ENCODE measurements at regions not wholly inside any gene's neighbourhood (a gene's known extent, or its start where the extent isn't known, plus 50 kb on each side); places are given as distances from the start of the nearest gene placed in this dataset.
A peak's percentile ranks its signal among the peaks of the same experiment; 100 is the strongest.

DNA sequence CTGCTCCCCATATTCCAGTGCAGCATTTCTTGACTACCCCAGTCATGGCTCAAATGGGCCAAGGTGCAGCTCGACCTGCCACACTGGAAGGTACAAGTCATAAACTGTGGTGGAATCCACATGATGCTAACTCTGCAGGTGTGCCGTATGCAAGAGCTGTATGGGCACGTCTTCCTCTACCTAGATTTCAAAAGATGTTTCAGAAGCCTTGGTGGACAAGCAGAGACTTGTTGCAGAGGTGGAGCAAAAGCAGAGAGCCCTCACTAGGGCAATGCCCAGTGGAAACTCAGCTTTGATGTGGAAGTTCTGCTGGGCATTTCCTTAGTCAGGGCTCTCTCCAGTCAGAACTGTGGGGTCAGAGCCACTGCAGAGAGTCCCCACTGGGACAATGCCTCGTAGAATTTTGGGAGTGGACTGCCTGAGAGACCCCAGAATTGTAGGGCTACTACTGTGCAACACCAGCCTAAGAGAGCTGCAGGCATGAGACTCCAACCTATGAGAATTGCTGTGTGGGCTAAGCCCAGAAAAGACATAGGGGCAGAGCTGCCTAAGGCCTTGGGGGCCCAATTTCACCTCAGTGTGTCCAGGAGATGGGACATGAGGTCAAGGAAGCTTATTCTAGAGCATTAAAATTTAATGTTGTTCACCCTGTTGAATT lies 65.7 kb downstream of the BEX3 start:
- no peak overlapping the region for H3K27ac ChIP-seq (ENCODE audit: insufficient read depth, low read length)
- H3K27me3 ChIP-seq (ENCODE audit: control insufficient read depth, insufficient read depth, low read length) = no peaks in the 10 kb centered on the region
- H2AFZ ChIP-seq (ENCODE audit: low read length) = no peak overlapping the region
- H4K20me1 ChIP-seq (ENCODE audit: control insufficient read depth, extremely low read depth, insufficient read depth, low read length) = no peaks in the 10 kb centered on the region
- no peaks in the 10 kb centered on the region for H3K9me3 ChIP-seq (ENCODE audit: control insufficient read depth, insufficient read depth, low read depth, low read length)
- H3K36me3 ChIP-seq (ENCODE audit: control insufficient read depth, insufficient read depth, low read length) = no peaks in the 10 kb centered on the region
- no peak overlapping the region for H3K4me3 ChIP-seq (replicated peaks in 1 of 4; ENCODE audit: control extremely low read depth in 1 of 4, insufficient read depth in 1 of 4, low read depth in 3 of 4, low read length in 4 of 4)
- no peak for DNase-seq (ENCODE audit: low read depth in 2 of 2)
- TF ChIP-seq EZH2 (IDR thresholded peaks at IDR 0.05; ENCODE audit: low read length, missing control alignments) = no peak
- TF ChIP-seq, protein P1, sequence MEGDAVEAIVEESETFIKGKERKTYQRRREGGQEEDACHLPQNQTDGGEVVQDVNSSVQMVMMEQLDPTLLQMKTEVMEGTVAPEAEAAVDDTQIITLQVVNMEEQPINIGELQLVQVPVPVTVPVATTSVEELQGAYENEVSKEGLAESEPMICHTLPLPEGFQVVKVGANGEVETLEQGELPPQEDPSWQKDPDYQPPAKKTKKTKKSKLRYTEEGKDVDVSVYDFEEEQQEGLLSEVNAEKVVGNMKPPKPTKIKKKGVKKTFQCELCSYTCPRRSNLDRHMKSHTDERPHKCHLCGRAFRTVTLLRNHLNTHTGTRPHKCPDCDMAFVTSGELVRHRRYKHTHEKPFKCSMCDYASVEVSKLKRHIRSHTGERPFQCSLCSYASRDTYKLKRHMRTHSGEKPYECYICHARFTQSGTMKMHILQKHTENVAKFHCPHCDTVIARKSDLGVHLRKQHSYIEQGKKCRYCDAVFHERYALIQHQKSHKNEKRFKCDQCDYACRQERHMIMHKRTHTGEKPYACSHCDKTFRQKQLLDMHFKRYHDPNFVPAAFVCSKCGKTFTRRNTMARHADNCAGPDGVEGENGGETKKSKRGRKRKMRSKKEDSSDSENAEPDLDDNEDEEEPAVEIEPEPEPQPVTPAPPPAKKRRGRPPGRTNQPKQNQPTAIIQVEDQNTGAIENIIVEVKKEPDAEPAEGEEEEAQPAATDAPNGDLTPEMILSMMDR (conservative IDR thresholded peaks at IDR 0.05 in 1 of 2, IDR thresholded peaks at IDR 0.05 in 1 of 2; ENCODE audit: low read depth in 1 of 2, low read length in 2 of 2) = no peak
- no peaks in the 10 kb centered on the region for H3K79me2 ChIP-seq (ENCODE audit: control insufficient read depth, insufficient read depth, low read length)
- H3K9ac ChIP-seq (ENCODE audit: insufficient read depth, low read length) = no peak overlapping the region
- H3K4me2 ChIP-seq (ENCODE audit: extremely low read depth, insufficient read depth, low read length) = no peak overlapping the region
- no peaks in the 10 kb centered on the region for H3K4me1 ChIP-seq (ENCODE audit: control insufficient read depth, extremely low read depth, insufficient read depth, low read length)

GRCh38 chrX:103442536-103442901 lies 66.2 kb downstream of the BEX3 start:
- DNase-seq (ENCODE audit: low read depth in 2 of 2) = peak; percentile 75 to 79
- H3K27me3 ChIP-seq (ENCODE audit: control insufficient read depth, insufficient read depth, low read length) = no peaks in the 10 kb centered on the region
- H2AFZ ChIP-seq (ENCODE audit: low read length) = no peak overlapping the region
- H3K27ac ChIP-seq (ENCODE audit: insufficient read depth, low read length) = no peak overlapping the region
- H3K36me3 ChIP-seq (ENCODE audit: control insufficient read depth, insufficient read depth, low read length) = no peaks in the 10 kb centered on the region
- H3K79me2 ChIP-seq (ENCODE audit: control insufficient read depth, insufficient read depth, low read length) = no peaks in the 10 kb centered on the region
- TF ChIP-seq, protein P1 (conservative IDR thresholded peaks at IDR 0.05 in 1 of 2, IDR thresholded peaks at IDR 0.05 in 1 of 2; ENCODE audit: low read depth in 1 of 2, low read length in 2 of 2) = no peak
- no peak for TF ChIP-seq EZH2 (IDR thresholded peaks at IDR 0.05; ENCODE audit: low read length, missing control alignments)
- no peak overlapping the region for H3K4me3 ChIP-seq (replicated peaks in 1 of 4; ENCODE audit: control extremely low read depth in 1 of 4, insufficient read depth in 1 of 4, low read depth in 3 of 4, low read length in 4 of 4)
- no peak overlapping the region for H3K9ac ChIP-seq (ENCODE audit: insufficient read depth, low read length)
- no peaks in the 10 kb centered on the region for H4K20me1 ChIP-seq (ENCODE audit: control insufficient read depth, extremely low read depth, insufficient read depth, low read length)
- no peaks in the 10 kb centered on the region for H3K9me3 ChIP-seq (ENCODE audit: control insufficient read depth, insufficient read depth, low read depth, low read length)
- no peak overlapping the region for H3K4me2 ChIP-seq (ENCODE audit: extremely low read depth, insufficient read depth, low read length)
- no peaks in the 10 kb centered on the region for H3K4me1 ChIP-seq (ENCODE audit: control insufficient read depth, extremely low read depth, insufficient read depth, low read length)

DNA sequence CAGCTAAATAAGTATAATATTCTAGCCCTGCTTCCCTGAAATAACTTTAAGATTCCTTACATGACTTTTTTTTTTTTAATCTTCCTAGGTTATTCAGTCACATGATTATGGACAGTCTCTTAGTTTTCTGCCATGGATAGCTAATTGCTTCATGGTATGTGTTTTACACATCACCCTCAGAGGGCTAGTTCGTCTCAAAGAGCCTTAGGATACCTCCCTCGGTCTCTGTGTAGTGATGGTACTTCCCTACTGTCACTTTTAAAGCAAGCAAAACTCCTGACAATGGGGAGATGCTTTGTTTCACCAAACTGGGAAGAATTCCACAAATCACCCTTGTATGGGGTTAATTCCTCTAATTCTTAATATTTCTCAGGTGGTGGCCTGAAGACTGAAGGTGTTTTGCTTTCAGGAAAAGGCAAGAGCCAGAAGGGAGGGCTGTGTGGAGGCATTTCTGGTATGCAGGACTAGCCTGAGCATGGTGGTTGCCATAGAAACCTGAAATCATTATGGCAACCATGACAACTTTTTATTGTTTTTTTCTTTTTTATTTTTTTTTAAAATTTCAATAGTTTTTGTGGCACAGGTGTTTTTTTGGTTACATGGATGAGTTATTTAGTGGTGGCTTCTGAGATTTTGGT lies 70.4 kb downstream of the BEX3 start:
- Histone ChIP-seq H3K36me3 (ENCODE audit: control insufficient read depth, insufficient read depth, low read length) (no peaks in the 10 kb centered on the region), H3K4me1 (ENCODE audit: control insufficient read depth, extremely low read depth, insufficient read depth, low read length) (no peaks in the 10 kb centered on the region), H3K27me3 (ENCODE audit: control insufficient read depth, insufficient read depth, low read length) (no peaks in the 10 kb centered on the region), H3K27ac (ENCODE audit: insufficient read depth, low read length) (no peak overlapping the region), H3K4me2 (ENCODE audit: extremely low read depth, insufficient read depth, low read length) (no peak overlapping the region), H4K20me1 (ENCODE audit: control insufficient read depth, extremely low read depth, insufficient read depth, low read length) (no peaks in the 10 kb centered on the region), H2AFZ (ENCODE audit: low read length) (no peak overlapping the region), H3K9ac (ENCODE audit: insufficient read depth, low read length) (no peak overlapping the region), H3K79me2 (ENCODE audit: control insufficient read depth, insufficient read depth, low read length) (no peaks in the 10 kb centered on the region), H3K9me3 (ENCODE audit: control insufficient read depth, insufficient read depth, low read depth, low read length) (no peaks in the 10 kb centered on the region), H3K4me3 (replicated peaks in 1 of 4; ENCODE audit: control extremely low read depth in 1 of 4, insufficient read depth in 1 of 4, low read depth in 3 of 4, low read length in 4 of 4) (no peak overlapping the region)
- DNase-seq (ENCODE audit: low read depth in 2 of 2) = peak in 1 of 2 donors; percentile 53
- TF ChIP-seq, protein P1 (conservative IDR thresholded peaks at IDR 0.05 in 1 of 2, IDR thresholded peaks at IDR 0.05 in 1 of 2; ENCODE audit: low read depth in 1 of 2, low read length in 2 of 2) = no peak
